ENCODE measurements at regions not wholly inside any gene's neighbourhood (a gene's known extent, or its start where the extent isn't known, plus 50 kb on each side); places are given as distances from the start of the nearest gene placed in this dataset.
"Not testable (repeated sequence)": the region's sequence is repeated elsewhere in the genome, so short reads cannot be mapped to it uniquely, and the experiment has no call there.

GRCh38 chr4:25986807-25987206 lies 72.8 kb downstream of the SMIM20 start:
- intact Hi-C loops (cut with DNase I) = loop anchor here in 1 of 2 donors (10.0 kb wide), 1 partner anchor 428 kb away; no protein-coding TSS in a partner anchor
- Histone ChIP-seq H3K27me3 (no peaks in the 10 kb centered on the region), H3K36me3 (replicated peaks in 1 of 2) (no peaks in the 10 kb centered on the region), H3K27ac (no peak overlapping the region), H3K4me3 (no peak overlapping the region), H3K4me1 (replicated peaks in 1 of 2) (peaks cover 0 to 7% of the 10 kb centered on the region in 2 donors), H3K9me3 (replicated peaks in 1 of 3) (no peaks in the 10 kb centered on the region)
- TF ChIP-seq POLR2A (IDR thresholded peaks at IDR 0.05) = no peak
- TF ChIP-seq CTCF (IDR thresholded peaks at IDR 0.05) = no peak
- 81 to 90% (median 86%) methylated on average over 7 of the region's 7 CpGs for WGBS, 4 donors
- no peak for DNase-seq

- Histone ChIP-seq H3K4me1 (replicated peaks in 1 of 2) (peaks cover 0 to 7% of the 10 kb centered on the region in 2 donors), H3K27me3 (peaks cover 2% of the 10 kb centered on the region), H3K36me3 (replicated peaks in 1 of 2) (no peaks in the 10 kb centered on the region), H3K9me3 (replicated peaks in 1 of 3) (no peaks in the 10 kb centered on the region), H3K27ac (no peak overlapping the region), H3K4me3 (no peak overlapping the region)
- WGBS, 4 donors = 86 to 88% (median 86%) methylated on average over 1 to 3 of the region's 3 CpGs
- TF ChIP-seq POLR2A (IDR thresholded peaks at IDR 0.05) = no peak
- TF ChIP-seq CTCF (IDR thresholded peaks at IDR 0.05) = no peak
- peak in 1 of 7 donors; percentile 46 for DNase-seq
- intact Hi-C loops (cut with DNase I) = no loop called here
These were observed 77.3 kb downstream of the SMIM20 start for GRCh38 chr4:25991340-25991739.

- no peaks in the 10 kb centered on the region for H3K36me3 ChIP-seq (replicated peaks in 1 of 2)
- peaks cover 2% of the 10 kb centered on the region for H3K27me3 ChIP-seq
- no peaks in the 10 kb centered on the region for H3K9me3 ChIP-seq (replicated peaks in 1 of 3)
- H3K4me3 ChIP-seq = no peak overlapping the region
- no peaks in the 10 kb centered on the region for H3K4me1 ChIP-seq (replicated peaks in 1 of 2)
- 58 to 74% (median 63%) methylated on average over 11 to 16 of the region's 16 CpGs for WGBS, 4 donors
- peak in 1 of 7 donors; percentile 49 for DNase-seq
- TF ChIP-seq CTCF (IDR thresholded peaks at IDR 0.05) (peak in 1 of 6 experiments; percentile 5), POLR2A (IDR thresholded peaks at IDR 0.05) (no peak)
- intact Hi-C loops (cut with DNase I) = no loop called here
- no peak overlapping the region for H3K27ac ChIP-seq
These were observed 79.6 kb downstream of the SMIM20 start for GRCh38 chr4:25993395-25994185.

- H3K4me1 ChIP-seq (replicated peaks in 1 of 2); H3K27ac ChIP-seq; H3K4me3 ChIP-seq; H3K36me3 ChIP-seq (replicated peaks in 1 of 2); intact Hi-C loops (cut with DNase I); H3K27me3 ChIP-seq; H3K9me3 ChIP-seq (replicated peaks in 1 of 3): not testable (repeated sequence)
- WGBS, 4 donors = 66 to 71% (median 70%) methylated on average over 4 of the region's 4 CpGs
- peak in 5 of 7 donors; percentile 21 to 51 (median 26) for DNase-seq
These were observed 80.6 kb downstream of the SMIM20 start for GRCh38 chr4:25994577-25994976.
